ENCODE measurements at regions not wholly inside any gene's neighbourhood (a gene's known extent, or its start where the extent isn't known, plus 50 kb on each side); places are given as distances from the start of the nearest gene placed in this dataset.

GRCh38 chrX:39164212-39164611, 363.0 kb downstream of the MID1IP1 start:
- H3K27ac ChIP-seq (ENCODE audit: low read depth in 1 of 2, low read length in 2 of 2) = no peak overlapping the region
- H3K9ac ChIP-seq (ENCODE audit: low read depth in 1 of 2, low read length in 2 of 2) = no peak overlapping the region
- peaks cover 0 to 10% (median 0%) of the 10 kb centered on the region in 4 donors for H3K27me3 ChIP-seq (ENCODE audit: control insufficient read depth in 4 of 4, insufficient read depth in 4 of 4, low read length in 3 of 4)
- no peaks in the 10 kb centered on the region for H3K4me1 ChIP-seq (ENCODE audit: control insufficient read depth in 4 of 4, insufficient read depth in 4 of 4, low read length in 3 of 4)
- DNase-seq (ENCODE audit: low spot score) = no peak
- WGBS = 94% methylated on average over 3 of the region's 3 CpGs
- TF ChIP-seq RAD21 (IDR thresholded peaks at IDR 0.05) (no peak), TAF1 (conservative IDR thresholded peaks at IDR 0.05) (no peak), SP1 (IDR thresholded peaks at IDR 0.05) (no peak), EGR1 (IDR thresholded peaks at IDR 0.05; ENCODE audit: low read depth in 2 of 2) (no peak), ZBTB33 (IDR thresholded peaks at IDR 0.05) (no peak)
- H3K9me3 ChIP-seq (ENCODE audit: control insufficient read depth in 4 of 4, low read length in 3 of 4) = no peaks in the 10 kb centered on the region
- no peaks in the 10 kb centered on the region for H3K36me3 ChIP-seq (ENCODE audit: control insufficient read depth in 4 of 4, insufficient read depth in 3 of 4, low read depth in 1 of 4, low read length in 3 of 4)
- no peak overlapping the region for H3K4me3 ChIP-seq (ENCODE audit: low read depth in 1 of 3, low read length in 3 of 3)

DNA sequence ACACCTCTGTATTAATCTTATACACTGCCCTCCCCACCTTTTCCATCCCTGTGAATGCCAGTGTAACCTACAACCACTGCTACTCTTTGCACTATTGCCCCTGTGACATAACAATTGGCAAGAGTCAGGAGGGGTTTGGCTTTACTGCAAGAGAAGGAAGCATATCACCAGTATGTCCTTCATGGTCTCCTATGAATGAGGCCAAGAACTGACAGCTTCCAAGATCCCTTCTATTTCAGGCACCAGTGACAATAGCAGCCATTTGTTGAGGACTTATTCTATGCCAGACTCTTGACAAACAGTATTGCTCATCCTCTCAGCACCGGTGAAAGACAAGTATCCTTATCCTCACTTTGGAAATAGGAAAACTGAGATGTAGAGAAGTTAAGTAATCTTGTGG, 363.9 kb downstream of the MID1IP1 start:
- no peak overlapping the region for H3K9ac ChIP-seq (ENCODE audit: low read depth in 1 of 2, low read length in 2 of 2)
- WGBS = 68% methylated on average over 1 of the region's 1 CpG
- no peaks in the 10 kb centered on the region for H3K36me3 ChIP-seq (ENCODE audit: control insufficient read depth in 4 of 4, insufficient read depth in 3 of 4, low read depth in 1 of 4, low read length in 3 of 4)
- no peak overlapping the region for H3K27ac ChIP-seq (ENCODE audit: low read depth in 1 of 2, low read length in 2 of 2)
- no peak overlapping the region for H3K4me3 ChIP-seq (ENCODE audit: low read depth in 1 of 3, low read length in 3 of 3)
- peaks cover 0 to 10% (median 0%) of the 10 kb centered on the region in 4 donors for H3K27me3 ChIP-seq (ENCODE audit: control insufficient read depth in 4 of 4, insufficient read depth in 4 of 4, low read length in 3 of 4)
- DNase-seq (ENCODE audit: low spot score) = no peak
- no peaks in the 10 kb centered on the region for H3K4me1 ChIP-seq (ENCODE audit: control insufficient read depth in 4 of 4, insufficient read depth in 4 of 4, low read length in 3 of 4)
- no peak for TF ChIP-seq FOXA2 (IDR thresholded peaks at IDR 0.05)
- H3K9me3 ChIP-seq (ENCODE audit: control insufficient read depth in 4 of 4, low read length in 3 of 4) = no peaks in the 10 kb centered on the region

DNA sequence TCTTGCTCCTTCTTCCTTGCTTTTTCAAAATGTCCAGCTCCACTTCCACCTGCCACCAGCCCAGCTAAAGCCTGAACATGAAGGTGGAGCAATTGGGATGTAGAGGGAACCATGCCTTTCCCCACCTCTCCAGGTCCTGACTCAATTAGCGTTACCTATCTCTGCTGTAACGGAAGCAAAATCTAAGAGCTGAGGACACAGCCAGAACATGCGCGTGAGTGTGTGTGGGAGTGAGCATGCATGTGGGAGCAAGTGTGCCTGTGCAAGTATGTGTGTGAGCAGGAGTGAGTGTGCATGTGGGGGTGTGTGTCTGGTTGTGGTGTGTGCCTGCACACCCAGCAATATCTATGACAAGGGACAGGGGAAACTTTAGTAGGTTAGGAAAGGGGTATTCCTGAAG, 364.5 kb downstream of the MID1IP1 start:
- peaks cover 0 to 10% (median 0%) of the 10 kb centered on the region in 4 donors for H3K27me3 ChIP-seq (ENCODE audit: control insufficient read depth in 4 of 4, insufficient read depth in 4 of 4, low read length in 3 of 4)
- no peak for TF ChIP-seq NR2F2 (IDR thresholded peaks at IDR 0.05)
- no peak for TF ChIP-seq RXRA (IDR thresholded peaks at IDR 0.05)
- no peak for TF ChIP-seq RAD21 (IDR thresholded peaks at IDR 0.05)
- TF ChIP-seq YY1 (IDR thresholded peaks at IDR 0.05) = no peak
- no peak for TF ChIP-seq SP1 (IDR thresholded peaks at IDR 0.05)
- TF ChIP-seq FOXA2 (IDR thresholded peaks at IDR 0.05) = no peak
- TF ChIP-seq HNF4G (IDR thresholded peaks at IDR 0.05) = no peak
- TF ChIP-seq ZBTB33 (IDR thresholded peaks at IDR 0.05) = no peak
- no peak for TF ChIP-seq HNF4A (conservative IDR thresholded peaks at IDR 0.05)
- H3K36me3 ChIP-seq (ENCODE audit: control insufficient read depth in 4 of 4, insufficient read depth in 3 of 4, low read depth in 1 of 4, low read length in 3 of 4) = no peaks in the 10 kb centered on the region
- WGBS = 95% methylated on average over 4 of the region's 4 CpGs
- no peaks in the 10 kb centered on the region for H3K9me3 ChIP-seq (ENCODE audit: control insufficient read depth in 4 of 4, low read length in 3 of 4)
- H3K4me3 ChIP-seq (ENCODE audit: low read depth in 1 of 3, low read length in 3 of 3) = no peak overlapping the region
- no peak overlapping the region for H3K27ac ChIP-seq (ENCODE audit: low read depth in 1 of 2, low read length in 2 of 2)
- no peaks in the 10 kb centered on the region for H3K4me1 ChIP-seq (ENCODE audit: control insufficient read depth in 4 of 4, insufficient read depth in 4 of 4, low read length in 3 of 4)
- no peak overlapping the region for H3K9ac ChIP-seq (ENCODE audit: low read depth in 1 of 2, low read length in 2 of 2)
- no peak for DNase-seq (ENCODE audit: low spot score)

GRCh38 chrX:39167791-39168190, 366.5 kb downstream of the MID1IP1 start:
- 44% methylated on average over 5 of the region's 5 CpGs for WGBS
- no peak for DNase-seq (ENCODE audit: low spot score)
- H3K9ac ChIP-seq (ENCODE audit: low read depth in 1 of 2, low read length in 2 of 2) = no peak overlapping the region
- H3K4me3 ChIP-seq (ENCODE audit: low read depth in 1 of 3, low read length in 3 of 3) = no peak overlapping the region
- H3K9me3 ChIP-seq (ENCODE audit: control insufficient read depth in 4 of 4, low read length in 3 of 4) = no peaks in the 10 kb centered on the region
- H3K27me3 ChIP-seq (ENCODE audit: control insufficient read depth in 4 of 4, insufficient read depth in 4 of 4, low read length in 3 of 4) = peaks cover 0 to 10% (median 0%) of the 10 kb centered on the region in 4 donors
- no peak overlapping the region for H3K27ac ChIP-seq (ENCODE audit: low read depth in 1 of 2, low read length in 2 of 2)
- no peaks in the 10 kb centered on the region for H3K36me3 ChIP-seq (ENCODE audit: control insufficient read depth in 4 of 4, insufficient read depth in 3 of 4, low read depth in 1 of 4, low read length in 3 of 4)
- no peaks in the 10 kb centered on the region for H3K4me1 ChIP-seq (ENCODE audit: control insufficient read depth in 4 of 4, insufficient read depth in 4 of 4, low read length in 3 of 4)
- no peak for TF ChIP-seq FOXA2 (IDR thresholded peaks at IDR 0.05)
- no peak for TF ChIP-seq FOXA1 (IDR thresholded peaks at IDR 0.05)
- TF ChIP-seq HNF4A (conservative IDR thresholded peaks at IDR 0.05) = no peak
- no peak for TF ChIP-seq MAX (IDR thresholded peaks at IDR 0.05)
- TF ChIP-seq ZBTB33 (IDR thresholded peaks at IDR 0.05) = no peak
- TF ChIP-seq ATF3 (IDR thresholded peaks at IDR 0.05) = no peak
